ENCODE measurements at regions not wholly inside any gene's neighbourhood (a gene's known extent, or its start where the extent isn't known, plus 50 kb on each side); places are given as distances from the start of the nearest gene placed in this dataset.

GRCh38 chr14:101193106-101193844, 289.8 kb upstream of the RTL1 start:
- Histone ChIP-seq H3K27ac (no peak overlapping the region), H3K36me3 (no peaks in the 10 kb centered on the region), H3K9me3 (no peaks in the 10 kb centered on the region), H3K27me3 (no peaks in the 10 kb centered on the region), H3K4me3 (no peak overlapping the region), H3K4me1 (no peaks in the 10 kb centered on the region)
- peak; percentile 48 for DNase-seq (ENCODE audit: low spot score)
- TF ChIP-seq CTCF (IDR thresholded peaks at IDR 0.05): no peak

- TF ChIP-seq CTCF (IDR thresholded peaks at IDR 0.05): no peak
- H3K27ac ChIP-seq: no peak overlapping the region
- H3K27me3 ChIP-seq: no peaks in the 10 kb centered on the region
- DNase-seq (ENCODE audit: low spot score): no peak
- no peaks in the 10 kb centered on the region for H3K36me3 ChIP-seq
- H3K4me3 ChIP-seq: no peak overlapping the region
- H3K4me1 ChIP-seq: no peaks in the 10 kb centered on the region
- H3K9me3 ChIP-seq: no peaks in the 10 kb centered on the region
Observed at GRCh38 chr14:101193845-101194372, 290.4 kb upstream of the RTL1 start.

GRCh38 chr14:101194373-101195308, 291.1 kb upstream of the RTL1 start:
- Histone ChIP-seq H3K27ac (no peak overlapping the region), H3K9me3 (no peaks in the 10 kb centered on the region), H3K27me3 (no peaks in the 10 kb centered on the region), H3K4me3 (no peak overlapping the region), H3K4me1 (no peaks in the 10 kb centered on the region), H3K36me3 (no peaks in the 10 kb centered on the region)
- DNase-seq (ENCODE audit: low spot score): peak; percentile 47
- TF ChIP-seq CTCF (IDR thresholded peaks at IDR 0.05): no peak

GRCh38 chr14:101195309-101195901, 291.9 kb upstream of the RTL1 start:
- peak; percentile 43 for DNase-seq (ENCODE audit: low spot score)
- no peak overlapping the region for H3K4me3 ChIP-seq
- no peaks in the 10 kb centered on the region for H3K4me1 ChIP-seq
- no peaks in the 10 kb centered on the region for H3K9me3 ChIP-seq
- H3K36me3 ChIP-seq: no peaks in the 10 kb centered on the region
- H3K27ac ChIP-seq: no peak overlapping the region
- no peaks in the 10 kb centered on the region for H3K27me3 ChIP-seq
- TF ChIP-seq CTCF (IDR thresholded peaks at IDR 0.05): no peak

GRCh38 chr14:101196051-101196712, 292.7 kb upstream of the RTL1 start:
- Histone ChIP-seq H3K9me3 (no peaks in the 10 kb centered on the region), H3K4me3 (no peak overlapping the region), H3K4me1 (no peaks in the 10 kb centered on the region), H3K36me3 (no peaks in the 10 kb centered on the region), H3K27me3 (no peaks in the 10 kb centered on the region), H3K27ac (no peak overlapping the region)
- peak; percentile 16 for DNase-seq (ENCODE audit: low spot score)
- TF ChIP-seq CTCF (IDR thresholded peaks at IDR 0.05): no peak

Data from right atrium auricular region (tissue), 2 donors.